ENCODE measurements at regions not wholly inside any gene's neighbourhood (a gene's known extent, or its start where the extent isn't known, plus 50 kb on each side); places are given as distances from the start of the nearest gene placed in this dataset.

- TF ChIP-seq POLR2AphosphoS5 (IDR thresholded peaks at IDR 0.05) = no peak
- TF ChIP-seq EP300 (IDR thresholded peaks at IDR 0.05) = no peak
- no peak for TF ChIP-seq CTCF (IDR thresholded peaks at IDR 0.05)
- TF ChIP-seq POLR2A (IDR thresholded peaks at IDR 0.05) = no peak
- no peaks in the 10 kb centered on the region for H3K27me3 ChIP-seq
- no peaks in the 10 kb centered on the region for H3K4me1 ChIP-seq
- H3K36me3 ChIP-seq = no peaks in the 10 kb centered on the region
- peaks cover 0 to 4% (median 0%) of the 10 kb centered on the region in 4 donors for H3K9me3 ChIP-seq
- 66 to 83% methylated on average over 3 of the region's 3 CpGs for WGBS, 2 donors
- no peak overlapping the region for H3K27ac ChIP-seq
- no peak overlapping the region for H3K4me3 ChIP-seq
- intact Hi-C loops (cut with DNase I) = no loop called here
- no peak for DNase-seq
Measured at GRCh38 chr5:152584103-152584502, 179.0 kb upstream of the NMUR2 start.

DNA sequence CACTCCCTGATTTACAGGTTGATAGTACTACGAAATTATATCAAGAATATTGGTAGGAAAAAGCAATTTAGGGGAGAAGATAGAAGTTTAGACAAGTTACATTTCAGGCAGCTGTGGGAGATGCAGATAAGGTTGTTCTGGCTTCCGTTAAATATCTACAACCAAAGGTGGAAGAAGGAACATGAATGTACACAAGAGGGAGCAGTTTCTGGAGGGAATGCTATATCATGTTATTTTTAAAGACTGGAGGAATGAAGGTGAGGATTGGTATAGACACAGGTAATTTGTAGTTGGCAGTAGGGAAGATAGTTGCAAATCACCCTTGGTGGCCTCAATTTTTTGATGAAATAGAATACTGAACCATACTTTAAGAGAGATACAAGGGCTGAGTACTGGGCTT lies 187.3 kb upstream of the NMUR2 start:
- no peaks in the 10 kb centered on the region for H3K27me3 ChIP-seq
- TF ChIP-seq CTCF (IDR thresholded peaks at IDR 0.05) (no peak), EP300 (IDR thresholded peaks at IDR 0.05) (no peak), POLR2A (IDR thresholded peaks at IDR 0.05) (no peak), POLR2AphosphoS5 (IDR thresholded peaks at IDR 0.05) (no peak)
- H3K9me3 ChIP-seq = no peaks in the 10 kb centered on the region
- intact Hi-C loops (cut with DNase I) = no loop called here
- WGBS, 2 donors = 56 to 70% methylated on average over 2 of the region's 2 CpGs
- no peak overlapping the region for H3K27ac ChIP-seq
- H3K36me3 ChIP-seq = no peaks in the 10 kb centered on the region
- no peak for DNase-seq
- H3K4me1 ChIP-seq = no peaks in the 10 kb centered on the region
- no peak overlapping the region for H3K4me3 ChIP-seq

DNA sequence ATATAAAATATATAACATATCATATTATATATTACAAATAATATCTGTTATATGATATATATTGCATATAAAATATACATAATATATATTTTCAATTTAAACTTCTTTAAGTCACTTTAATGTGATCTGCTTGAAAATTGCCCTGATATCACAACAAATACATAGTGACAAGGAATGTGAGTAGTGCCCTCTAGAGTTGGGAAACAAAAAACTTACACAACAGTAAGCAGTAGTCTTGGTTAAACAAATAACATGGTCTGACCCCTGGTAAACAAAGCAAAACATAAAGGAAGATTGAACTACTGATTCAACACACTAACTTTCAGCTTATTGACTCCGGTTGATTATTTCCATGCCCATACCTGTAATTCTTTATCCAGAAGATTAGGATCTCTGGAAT lies 188.3 kb upstream of the NMUR2 start:
- intact Hi-C loops (cut with DNase I) = no loop called here
- no peak overlapping the region for H3K27ac ChIP-seq
- H3K4me1 ChIP-seq = no peaks in the 10 kb centered on the region
- H3K27me3 ChIP-seq = no peaks in the 10 kb centered on the region
- TF ChIP-seq CTCF (IDR thresholded peaks at IDR 0.05) (no peak), POLR2A (IDR thresholded peaks at IDR 0.05) (no peak), POLR2AphosphoS5 (IDR thresholded peaks at IDR 0.05) (no peak), EP300 (IDR thresholded peaks at IDR 0.05) (no peak)
- no peaks in the 10 kb centered on the region for H3K36me3 ChIP-seq
- no peaks in the 10 kb centered on the region for H3K9me3 ChIP-seq
- DNase-seq = no peak
- H3K4me3 ChIP-seq = no peak overlapping the region
- WGBS, 2 donors = 68 to 82% methylated on average over 1 of the region's 1 CpG

GRCh38 chr5:152595405-152595804 lies 190.3 kb upstream of the NMUR2 start:
- DNase-seq = no peak
- TF ChIP-seq CTCF (IDR thresholded peaks at IDR 0.05) (no peak), POLR2A (IDR thresholded peaks at IDR 0.05) (no peak), EP300 (IDR thresholded peaks at IDR 0.05) (no peak), POLR2AphosphoS5 (IDR thresholded peaks at IDR 0.05) (no peak)
- Histone ChIP-seq H3K4me1 (no peaks in the 10 kb centered on the region), H3K4me3 (no peak overlapping the region), H3K36me3 (no peaks in the 10 kb centered on the region), H3K9me3 (no peaks in the 10 kb centered on the region), H3K27me3 (no peaks in the 10 kb centered on the region), H3K27ac (no peak overlapping the region)
- intact Hi-C loops (cut with DNase I) = no loop called here
- WGBS, 2 donors = 96 to 98% methylated on average over 1 of the region's 1 CpG

GRCh38 chr5:152599096-152599495 lies 194.0 kb upstream of the NMUR2 start:
- peaks cover 0 to 3% (median 0%) of the 10 kb centered on the region in 4 donors for H3K9me3 ChIP-seq
- TF ChIP-seq POLR2AphosphoS5 (IDR thresholded peaks at IDR 0.05) (no peak), CTCF (IDR thresholded peaks at IDR 0.05) (no peak), POLR2A (IDR thresholded peaks at IDR 0.05) (no peak), EP300 (IDR thresholded peaks at IDR 0.05) (no peak)
- WGBS, 2 donors = 46 to 73% methylated on average over 1 of the region's 1 CpG
- no peaks in the 10 kb centered on the region for H3K36me3 ChIP-seq
- no peak for DNase-seq
- H3K27ac ChIP-seq = no peak overlapping the region
- no peaks in the 10 kb centered on the region for H3K4me1 ChIP-seq
- no peak overlapping the region for H3K4me3 ChIP-seq
- intact Hi-C loops (cut with DNase I) = no loop called here
- no peaks in the 10 kb centered on the region for H3K27me3 ChIP-seq

Data from sigmoid colon (tissue), 6 donors.